PC-3 (cell line): ENCODE measurements at regions not wholly inside any gene's neighbourhood (a gene's known extent, or its start where the extent isn't known, plus 50 kb on each side); places are given as distances from the start of the nearest gene placed in this dataset.
A peak's percentile ranks its signal among the peaks of the same experiment; 100 is the strongest.

Experiments used
- ATAC-seq: fragments of 200-7000 bp; cut with Tn5 transposase; 2 replicates; pipeline ENCODE4 v1.9.1; 2020; ENCODE audit warnings: mild to moderate bottlenecking, moderate library complexity
- BruUV-seq: library from RNA; stranded (reverse); fragments of 400-500 nt; replicated peaks from 2 replicates; lab custom pipeline; 2021; lab: Mats Ljungman, UMichigan
- CTCF ChIA-PET: fragments of 300-600 bp; sonication (Branson Sonifier 250); formaldehyde crosslinking; loops from one replicate; lab custom pipeline; 2022; ENCODE audit warnings: antibody characterized with exemption; lab: Charles Lee
- POLR2A ChIA-PET: fragments of 300-600 bp; sonication (Branson Sonifier 250); formaldehyde crosslinking; loops from one replicate; lab custom pipeline; 2022; ENCODE audit warnings: antibody characterized with exemption; ENCODE audit not compliant: unreplicated experiment; lab: Charles Lee
- DNase-seq: peaks from one replicate; pipeline ENCODE4 v3.0.0-alpha.2; 2015
- H2AFZ ChIP-seq: fragments of 300-600 bp; sonication (generic); 2 replicates; pipeline ENCODE4 v1.6.0; 2016; ENCODE audit warnings: antibody characterized with exemption, low read length
- H3F3A ChIP-seq: fragments of 300-600 bp; sonication (generic); one replicate; pipeline ENCODE4 v1.6.0; 2017; ENCODE audit warnings: antibody characterized with exemption, low read length, control low read depth, mild to moderate bottlenecking; ENCODE audit not compliant: unreplicated experiment
- H3K27ac ChIP-seq: fragments of 300-600 bp; sonication (generic); 2 replicates; pipeline ENCODE4 v1.5.1; 2016; ENCODE audit warnings: mild to moderate bottlenecking, low read length
- H3K27me3 ChIP-seq: fragments of 300-600 bp; sonication (generic); 2 replicates; pipeline ENCODE4 v1.6.1; 2016; ENCODE audit warnings: low read length, mixed read lengths
- H3K36me3 ChIP-seq: fragments of 300-600 bp; sonication (generic); 2 replicates; pipeline ENCODE4 v1.6.1; 2016; ENCODE audit warnings: low read depth, mixed run types, low read length, mixed read lengths
- H3K4me1 ChIP-seq: fragments of 300-600 bp; sonication (generic); 2 replicates; pipeline ENCODE4 v1.5.1; 2016; ENCODE audit warnings: low read length; ENCODE audit not compliant: insufficient read depth
- H3K4me2 ChIP-seq: fragments of 300-600 bp; sonication (generic); 2 replicates; pipeline ENCODE4 v1.6.0; 2016; ENCODE audit warnings: low read length
- H3K4me3 ChIP-seq: fragments of 300-600 bp; sonication (generic); 2 replicates; pipeline ENCODE4 v1.5.1; 2016; ENCODE audit warnings: mild to moderate bottlenecking, low read length, mixed read lengths
- H3K79me2 ChIP-seq: fragments of 300-600 bp; sonication (generic); 2 replicates; pipeline ENCODE4 v1.6.1; 2017; ENCODE audit warnings: low read length, mixed read lengths
- H3K9ac ChIP-seq: fragments of 300-600 bp; sonication (generic); 2 replicates; pipeline ENCODE4 v1.6.0; 2016; ENCODE audit warnings: mild to moderate bottlenecking, low read length
- H3K9me2 ChIP-seq: fragments of 300-600 bp; sonication (generic); replicated peaks from 2 replicates; pipeline ENCODE4 v1.6.1; 2016; ENCODE audit warnings: mixed run types, low read length, mixed read lengths
- H3K9me3 ChIP-seq: fragments of 300-600 bp; sonication (generic); 2 replicates; pipeline ENCODE4 v1.6.1; 2016; ENCODE audit warnings: low read length, mixed read lengths
- H4K20me1 ChIP-seq: fragments of 300-600 bp; sonication (generic); 2 replicates; pipeline ENCODE4 v1.6.1; 2016; ENCODE audit warnings: low read length, mixed read lengths
- CTCF ChIP-seq: fragments of 300-600 bp; sonication (generic); conservative IDR thresholded peaks from 2 replicates; pipeline ENCODE4 v1.5.1; 2017; ENCODE audit warnings: antibody characterized with exemption, low read depth, mild to moderate bottlenecking, low read length
- EZH2 ChIP-seq: fragments of 300-600 bp; sonication (generic); IDR thresholded peaks from one replicate; pipeline ENCODE4 v1.6.1; 2017; ENCODE audit warnings: antibody characterized with exemption, mild to moderate bottlenecking, low read length; ENCODE audit not compliant: unreplicated experiment
- EZH2phosphoT487 ChIP-seq: fragments of 300-600 bp; sonication (generic); IDR thresholded peaks from 2 replicates; pipeline ENCODE4 v1.6.1; 2018; ENCODE audit warnings: mild to moderate bottlenecking, antibody characterized with exemption, low read length, borderline replicate concordance
- intact Hi-C: fragments of 100-400 bp; cut with micrococcal nuclease; formaldehyde crosslinking; loops from 2 replicates; pipeline ENCODE4 v1.9.0; 2023

GRCh38 chr14:89504602-89505313 is 87.7 kb upstream of the FOXN3 start:
- no peak overlapping the region for H3K4me2 ChIP-seq
- ATAC-seq, result no peak
- DNase-seq, result peak; percentile 35
- no peaks in the 10 kb centered on the region for H3K79me2 ChIP-seq
- no peaks in the 10 kb centered on the region for H3K27me3 ChIP-seq
- TF ChIP-seq CTCF, result no peak
- TF ChIP-seq EZH2, result no peak
- no peak for TF ChIP-seq EZH2phosphoT487
- no peak overlapping the region for H3K4me3 ChIP-seq
- H3K9me2 ChIP-seq, result no peaks in the 10 kb centered on the region
- no peak overlapping the region for H2AFZ ChIP-seq
- POLR2A ChIA-PET, result no interaction called here
- intact Hi-C loops, result loop anchor here (5.0 kb wide), 2 partner anchors 87 to 462 kb away; partner anchors contain the start of gene FOXN3
- H3K9me3 ChIP-seq, result no peaks in the 10 kb centered on the region
- peaks cover 28% of the 10 kb centered on the region for H3K4me1 ChIP-seq
- H3F3A ChIP-seq, result peaks cover 3% of the 10 kb centered on the region
- CTCF ChIA-PET, result no interaction called here
- H3K36me3 ChIP-seq, result no peaks in the 10 kb centered on the region
- H3K27ac ChIP-seq, result no peak overlapping the region
- no peaks in the 10 kb centered on the region for H4K20me1 ChIP-seq
- no peak overlapping the region for H3K9ac ChIP-seq
- BruUV-seq, result no TSS peak

- H3K79me2 ChIP-seq, result no peaks in the 10 kb centered on the region
- no peaks in the 10 kb centered on the region for H3K9me3 ChIP-seq
- no peaks in the 10 kb centered on the region for H3K36me3 ChIP-seq
- BruUV-seq, result no TSS peak
- no peak overlapping the region for H3K27ac ChIP-seq
- intact Hi-C loops, result no loop called here
- H3K9ac ChIP-seq, result no peak overlapping the region
- ChIA-PET POLR2A (no interaction called here), CTCF (no interaction called here)
- H3F3A ChIP-seq, result peaks cover 3% of the 10 kb centered on the region
- no peaks in the 10 kb centered on the region for H4K20me1 ChIP-seq
- TF ChIP-seq CTCF (no peak), EZH2 (no peak), EZH2phosphoT487 (no peak)
- no peak overlapping the region for H3K4me2 ChIP-seq
- no peaks in the 10 kb centered on the region for H3K9me2 ChIP-seq
- no peak for DNase-seq
- no peaks in the 10 kb centered on the region for H3K27me3 ChIP-seq
- peaks cover 28% of the 10 kb centered on the region for H3K4me1 ChIP-seq
- H2AFZ ChIP-seq, result no peak overlapping the region
- no peak for ATAC-seq
- H3K4me3 ChIP-seq, result no peak overlapping the region
These were observed 87.1 kb upstream of the FOXN3 start for GRCh38 chr14:89504091-89504490.

GRCh38 chr14:89503431-89503996 is 86.5 kb upstream of the FOXN3 start:
- BruUV-seq, result no TSS peak
- Histone ChIP-seq H3F3A (peaks cover 3% of the 10 kb centered on the region), H3K27ac (no peak overlapping the region), H2AFZ (no peak overlapping the region), H3K9me3 (no peaks in the 10 kb centered on the region), H3K79me2 (no peaks in the 10 kb centered on the region), H3K4me3 (no peak overlapping the region), H3K9ac (no peak overlapping the region), H4K20me1 (no peaks in the 10 kb centered on the region), H3K4me1 (peaks cover 22% of the 10 kb centered on the region), H3K36me3 (no peaks in the 10 kb centered on the region), H3K4me2 (no peak overlapping the region), H3K9me2 (no peaks in the 10 kb centered on the region), H3K27me3 (no peaks in the 10 kb centered on the region)
- ATAC-seq (no peak), DNase-seq (no peak)
- TF ChIP-seq EZH2, result no peak
- TF ChIP-seq CTCF, result no peak
- no peak for TF ChIP-seq EZH2phosphoT487
- CTCF ChIA-PET, result no interaction called here
- intact Hi-C loops, result no loop called here
- POLR2A ChIA-PET, result no interaction called here
